Activated T-cell treated with anti-CD3 and anti-CD28 coated beads, Interleukin-2, amount 50 U/mL, for 4 hours (primary cell): ENCODE measurements at regions not wholly inside any gene's neighbourhood (a gene's known extent, or its start where the extent isn't known, plus 50 kb on each side); places are given as distances from the start of the nearest gene placed in this dataset.
"Not testable (repeated sequence)": the region's sequence is repeated elsewhere in the genome, so short reads cannot be mapped to it uniquely, and the experiment has no call there.

Experiments used
- ATAC-seq, 2 donors: fragments of 200-7000 bp; cut with Tn5 transposase; one replicate each; pipeline ENCODE4 v1.10.0; 2021
- DNase-seq: peaks from one replicate; pipeline ENCODE4 v3.0.0-alpha.2; 2020
- H3K27me3 Mint-ChIP-seq: one replicate; pipeline ENCODE4 v1.8.0; 2021; ENCODE audit warnings: low read depth, mixed read lengths
- H3K36me3 Mint-ChIP-seq: one replicate; pipeline ENCODE4 v1.8.0; 2022; ENCODE audit warnings: mixed read lengths; ENCODE audit not compliant: insufficient read depth
- H3K4me1 Mint-ChIP-seq: one replicate; pipeline ENCODE4 v1.8.0; 2021; ENCODE audit warnings: low read depth, mixed read lengths
- H3K4me3 Mint-ChIP-seq: one replicate; pipeline ENCODE4 v1.8.0; 2021; ENCODE audit warnings: mild to moderate bottlenecking, moderate library complexity, mixed read lengths
- H3K9me3 Mint-ChIP-seq: one replicate; pipeline ENCODE4 v1.8.0; 2021; ENCODE audit warnings: mixed read lengths

DNA sequence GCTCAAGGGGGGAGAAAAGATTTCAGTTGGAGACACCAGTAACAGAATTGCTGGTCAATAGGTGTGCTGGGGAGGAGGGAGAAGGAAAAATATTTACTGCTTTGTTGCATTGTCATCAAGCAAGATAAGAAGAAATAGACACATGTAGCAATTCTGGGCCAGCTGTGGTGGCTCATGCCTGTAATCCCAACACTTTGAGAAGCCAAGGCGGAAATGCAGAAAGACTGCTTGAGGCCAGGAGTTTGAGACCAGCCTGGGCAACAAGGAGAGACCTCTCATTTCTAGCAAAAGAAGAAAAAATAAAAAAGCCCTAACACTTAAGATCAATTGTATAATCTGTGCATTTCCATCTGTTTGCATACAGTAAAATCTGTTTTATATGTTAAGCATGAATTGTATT is 126.6 kb downstream of the ZFP64 start:
- Mint-ChIP-seq H3K4me1 (no peaks in the 10 kb centered on the region), H3K4me3 (no peak overlapping the region), H3K9me3 (peaks cover 5% of the 10 kb centered on the region), H3K36me3 (no peaks in the 10 kb centered on the region), H3K27me3 (no peaks in the 10 kb centered on the region)
- no peak for DNase-seq
- no peak for ATAC-seq

DNA sequence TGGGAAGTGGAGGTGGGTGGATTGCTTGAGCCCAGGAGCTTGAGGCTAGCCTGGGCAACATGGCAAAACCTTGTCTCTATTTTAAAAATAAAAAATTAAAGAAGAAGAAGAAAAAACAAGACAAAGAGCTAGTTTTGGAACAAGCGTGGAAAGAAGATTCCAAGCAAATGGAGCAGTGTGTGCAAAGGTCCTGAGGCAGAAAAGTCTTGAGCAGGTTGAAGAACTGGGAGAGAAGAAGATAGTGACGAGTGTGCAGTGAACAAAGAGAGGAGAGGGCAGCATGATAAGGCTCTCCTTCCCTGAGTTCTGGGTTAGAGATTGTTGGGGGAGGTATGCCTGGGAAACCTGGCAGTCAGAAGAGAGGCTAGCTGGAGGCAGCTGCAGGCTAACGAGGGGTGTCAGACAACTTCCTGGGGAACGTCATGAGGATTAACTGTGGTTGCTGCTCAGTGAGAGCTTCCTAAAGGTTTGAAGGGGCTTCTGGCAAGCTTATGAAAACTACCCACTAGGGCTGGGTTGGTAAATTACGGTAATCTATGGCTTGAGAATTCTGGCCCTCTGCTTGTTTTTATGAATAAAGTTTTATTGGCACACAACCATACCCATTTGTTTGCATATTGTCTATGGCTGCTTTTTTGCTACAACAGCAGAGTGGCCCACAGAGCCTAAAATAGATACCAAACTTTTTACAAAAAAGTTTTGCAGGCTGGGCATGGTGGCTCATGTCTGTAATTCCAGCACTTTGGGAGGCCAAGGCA is 128.9 kb downstream of the ZFP64 start:
- H3K4me3 Mint-ChIP-seq = no peak overlapping the region
- no peak for ATAC-seq
- no peaks in the 10 kb centered on the region for H3K27me3 Mint-ChIP-seq
- H3K36me3 Mint-ChIP-seq = no peaks in the 10 kb centered on the region
- no peak for DNase-seq
- peaks cover 5% of the 10 kb centered on the region for H3K9me3 Mint-ChIP-seq
- H3K4me1 Mint-ChIP-seq = no peaks in the 10 kb centered on the region

DNA sequence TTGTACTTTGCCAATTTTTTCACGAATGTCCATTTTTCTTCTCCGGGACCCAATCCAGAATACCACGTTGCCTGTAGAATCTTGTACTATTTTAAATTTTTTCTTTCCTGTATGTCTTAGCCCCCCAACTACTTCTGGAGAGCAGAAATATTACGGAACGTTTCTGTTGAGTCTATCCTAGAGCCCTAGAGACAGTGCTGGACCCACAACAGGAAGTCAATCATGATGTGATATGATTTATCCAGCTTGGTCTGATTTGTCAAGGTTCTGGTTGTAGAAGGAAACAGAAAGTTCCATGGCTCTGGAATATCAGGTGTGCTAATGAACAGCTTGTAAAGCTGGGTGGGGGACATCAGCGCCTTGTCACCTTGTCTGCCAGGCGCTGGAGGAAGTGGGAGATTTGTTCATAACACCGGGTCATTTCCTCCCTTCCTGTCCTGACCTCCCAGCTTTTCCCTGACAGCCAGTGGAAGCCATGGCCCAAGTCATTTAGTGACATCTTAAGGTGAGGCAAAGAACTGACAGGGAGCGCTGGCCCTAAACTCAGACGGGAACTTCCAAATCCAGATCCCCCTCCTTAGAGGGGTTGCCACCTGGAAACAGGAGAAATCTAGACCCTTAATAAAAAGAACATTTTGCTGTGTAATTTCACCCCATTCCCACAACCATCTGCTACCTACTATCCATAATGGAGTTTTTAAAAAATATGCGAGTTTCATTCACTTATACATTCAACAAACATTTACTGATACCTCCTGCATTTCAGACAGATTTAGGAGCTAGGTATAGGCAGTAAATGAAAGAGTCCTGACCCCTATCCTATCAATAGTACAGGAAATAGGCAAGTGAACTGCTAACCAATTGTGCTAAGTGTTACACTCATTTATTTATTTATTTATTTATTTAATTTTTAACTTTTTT is 130.5 kb downstream of the ZFP64 start:
- DNase-seq (no peak), ATAC-seq (no peak)
- no peaks in the 10 kb centered on the region for H3K4me1 Mint-ChIP-seq
- no peaks in the 10 kb centered on the region for H3K27me3 Mint-ChIP-seq
- H3K36me3 Mint-ChIP-seq = peaks cover 7% of the 10 kb centered on the region
- H3K9me3 Mint-ChIP-seq = peaks cover 13% of the 10 kb centered on the region
- no peak overlapping the region for H3K4me3 Mint-ChIP-seq

DNA sequence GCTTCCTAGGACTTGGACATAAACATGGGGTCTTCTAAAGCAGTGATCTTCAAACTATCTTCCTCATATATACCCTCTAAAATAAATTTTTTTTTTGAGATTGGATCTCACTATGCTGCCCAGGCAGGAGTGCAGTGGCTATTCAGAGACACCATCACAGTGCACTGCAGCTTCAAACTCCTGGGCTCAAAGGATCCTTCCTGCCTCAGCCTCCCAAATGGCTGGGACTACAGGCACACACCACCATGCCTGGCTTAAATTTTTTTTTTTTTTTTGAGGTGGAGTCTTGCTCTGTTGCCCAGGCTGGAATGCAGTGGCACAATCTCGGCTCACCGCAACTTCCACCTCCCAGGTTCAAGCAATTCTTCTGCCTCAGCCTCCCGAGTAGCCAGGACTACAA is 134.4 kb downstream of the ZFP64 start:
- not testable (repeated sequence) for H3K9me3 Mint-ChIP-seq, H3K4me1 Mint-ChIP-seq, ATAC-seq, H3K4me3 Mint-ChIP-seq, H3K27me3 Mint-ChIP-seq, H3K36me3 Mint-ChIP-seq, DNase-seq

DNA sequence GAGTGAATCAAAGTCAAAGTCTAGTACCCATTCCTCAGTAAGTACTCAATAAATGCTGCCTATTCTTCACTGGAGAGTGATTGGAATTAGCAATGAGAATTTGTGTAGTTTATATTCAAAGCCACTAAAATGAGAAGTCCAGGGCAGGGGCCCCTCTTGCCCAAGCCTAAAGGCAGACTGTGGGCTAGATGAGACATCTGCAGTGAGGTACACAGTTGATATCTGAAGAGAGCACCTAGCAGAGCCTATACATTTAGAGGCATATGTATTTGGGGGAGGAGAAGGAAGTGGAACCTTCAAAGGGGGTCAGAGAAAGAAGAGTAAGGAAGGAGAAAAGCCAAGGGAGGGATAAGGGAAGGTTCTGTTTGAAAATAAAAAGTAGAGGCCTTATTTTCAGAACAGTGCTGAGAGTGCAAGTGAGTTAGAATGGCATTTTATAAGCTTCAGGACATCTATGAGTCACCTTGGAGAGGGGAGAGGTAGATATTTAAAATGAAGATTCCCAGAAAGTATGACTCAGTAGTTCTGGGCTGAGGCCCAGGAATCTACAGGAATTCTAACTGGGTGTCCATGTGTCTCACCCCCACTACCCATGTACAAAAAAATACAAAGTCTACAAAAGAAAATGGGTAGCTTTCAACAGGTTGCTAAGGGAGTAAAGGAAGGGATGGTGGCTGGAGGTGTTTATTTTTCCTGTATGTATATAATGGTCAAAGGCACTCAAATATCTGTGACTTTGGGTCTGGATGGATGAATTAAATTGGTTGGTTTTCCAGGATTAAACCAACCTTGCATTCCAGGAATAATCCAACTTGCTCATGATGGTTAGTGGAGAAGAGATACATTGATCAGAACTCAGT is 135.1 kb downstream of the ZFP64 start:
- no peak overlapping the region for H3K4me3 Mint-ChIP-seq
- ATAC-seq (no peak), DNase-seq (no peak)
- H3K36me3 Mint-ChIP-seq = peaks cover 8% of the 10 kb centered on the region
- no peaks in the 10 kb centered on the region for H3K27me3 Mint-ChIP-seq
- H3K9me3 Mint-ChIP-seq = peaks cover 10% of the 10 kb centered on the region
- no peaks in the 10 kb centered on the region for H3K4me1 Mint-ChIP-seq

DNA sequence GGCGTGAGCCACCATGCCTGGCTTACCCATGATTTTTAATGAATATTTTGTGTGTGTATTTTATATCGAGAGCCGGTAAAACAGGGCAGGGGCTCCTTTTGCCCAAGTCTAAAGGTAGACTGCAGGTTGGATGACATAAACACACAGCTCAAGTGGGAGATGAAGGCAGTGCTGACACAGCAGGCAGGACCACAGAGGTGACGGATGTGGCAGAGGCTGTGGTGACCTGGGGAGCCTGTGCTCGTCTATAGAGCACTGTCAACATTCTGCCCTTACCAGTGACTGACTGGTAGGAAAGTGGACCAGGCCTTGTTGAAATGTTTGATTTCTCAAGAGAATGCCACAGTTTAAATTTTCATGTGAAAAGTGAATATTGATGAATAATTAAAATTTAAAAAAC is 137.5 kb downstream of the ZFP64 start:
- Mint-ChIP-seq H3K4me3 (no peak overlapping the region), H3K27me3 (no peaks in the 10 kb centered on the region), H3K36me3 (peaks cover 8% of the 10 kb centered on the region), H3K4me1 (no peaks in the 10 kb centered on the region), H3K9me3 (peaks cover 10% of the 10 kb centered on the region)
- DNase-seq = no peak
- ATAC-seq = no peak

DNA sequence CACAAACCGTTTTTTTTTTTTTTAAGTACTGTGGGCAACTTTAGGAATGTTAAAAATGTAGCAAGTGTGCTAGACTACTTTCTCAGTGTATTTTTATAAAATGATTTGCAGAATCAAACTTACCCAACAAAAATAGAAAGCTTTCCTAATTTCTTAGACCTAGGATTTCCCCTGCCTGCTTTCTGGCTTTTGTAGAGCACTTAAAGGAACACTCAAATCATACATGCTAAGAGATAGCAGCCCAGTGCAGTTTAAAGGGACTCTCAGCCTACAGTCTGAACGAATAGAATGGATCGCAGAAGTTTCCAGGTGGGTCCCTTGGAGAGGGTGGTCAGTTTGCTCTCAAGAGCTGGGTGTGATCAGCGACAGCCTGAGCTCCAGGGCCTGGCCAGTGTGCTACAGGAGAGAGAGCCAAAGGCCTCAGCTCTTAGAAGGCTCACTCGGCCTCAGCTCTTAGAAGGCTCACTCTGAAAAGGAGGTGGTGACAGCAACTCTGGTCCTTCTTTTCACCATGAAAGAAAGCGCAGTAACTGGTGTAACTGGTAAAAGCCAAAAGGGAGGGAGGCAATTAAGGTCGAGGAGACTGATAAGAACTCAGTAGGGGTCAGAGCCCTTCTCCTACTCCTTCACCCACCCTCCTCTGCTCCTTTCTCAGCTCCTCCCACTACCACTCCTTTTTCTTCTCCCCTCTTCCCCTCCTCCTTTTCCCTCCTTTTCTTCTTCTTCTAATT is 142.4 kb downstream of the ZFP64 start:
- Mint-ChIP-seq H3K4me3 (no peak overlapping the region), H3K4me1 (peaks cover 20% of the 10 kb centered on the region), H3K36me3 (no peaks in the 10 kb centered on the region), H3K27me3 (no peaks in the 10 kb centered on the region), H3K9me3 (no peaks in the 10 kb centered on the region)
- no peak for ATAC-seq
- no peak for DNase-seq

DNA sequence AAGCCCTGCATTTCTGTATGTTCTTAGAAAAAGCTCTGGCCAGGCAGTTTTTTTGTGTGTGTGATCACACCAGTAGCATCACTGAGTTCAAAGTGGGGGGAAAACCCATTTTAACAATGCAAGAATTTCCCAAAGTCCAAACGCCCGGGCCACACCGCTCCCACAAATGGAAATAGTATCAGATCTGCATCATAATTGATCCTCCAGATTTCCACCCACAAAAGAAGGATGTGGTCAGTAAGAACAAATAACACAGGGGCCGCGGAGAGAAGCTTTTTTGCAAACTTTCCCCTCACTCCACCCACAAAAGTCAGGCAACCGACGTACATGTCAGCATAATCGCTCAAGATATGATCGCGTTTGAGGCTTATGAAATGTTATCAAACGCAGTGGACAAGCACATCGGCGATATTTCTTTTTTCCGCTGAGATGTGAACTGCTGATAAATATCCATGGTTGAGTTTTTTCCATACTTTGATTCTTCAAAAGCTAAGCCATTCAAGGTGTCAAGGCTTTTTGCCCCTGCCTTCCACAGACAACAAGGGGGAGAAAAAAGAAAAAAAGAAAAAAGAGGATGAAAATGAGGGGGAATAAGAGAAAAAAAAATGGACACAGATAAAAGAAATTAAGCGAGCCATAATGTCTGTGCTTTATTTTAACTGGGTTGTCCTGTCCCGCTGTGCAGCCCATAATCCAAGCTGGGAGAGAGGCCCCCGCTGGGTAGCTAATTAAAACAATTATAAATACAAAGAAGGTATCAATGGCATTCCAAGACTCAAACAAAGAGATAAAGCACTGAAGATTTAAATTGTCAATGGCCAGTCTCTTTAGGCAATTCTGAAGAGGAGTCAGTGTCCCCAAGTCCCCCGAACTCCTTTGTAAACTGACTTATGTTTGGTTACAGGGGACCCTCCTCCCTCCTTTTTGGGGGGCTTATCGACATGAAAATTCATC is 143.5 kb downstream of the ZFP64 start:
- H3K9me3 Mint-ChIP-seq = no peaks in the 10 kb centered on the region
- peaks cover 20% of the 10 kb centered on the region for H3K4me1 Mint-ChIP-seq
- DNase-seq (no peak), ATAC-seq (peak; percentile 53 to 65)
- H3K4me3 Mint-ChIP-seq = peak overlapping the region; percentile 47
- H3K27me3 Mint-ChIP-seq = no peaks in the 10 kb centered on the region
- H3K36me3 Mint-ChIP-seq = no peaks in the 10 kb centered on the region

DNA sequence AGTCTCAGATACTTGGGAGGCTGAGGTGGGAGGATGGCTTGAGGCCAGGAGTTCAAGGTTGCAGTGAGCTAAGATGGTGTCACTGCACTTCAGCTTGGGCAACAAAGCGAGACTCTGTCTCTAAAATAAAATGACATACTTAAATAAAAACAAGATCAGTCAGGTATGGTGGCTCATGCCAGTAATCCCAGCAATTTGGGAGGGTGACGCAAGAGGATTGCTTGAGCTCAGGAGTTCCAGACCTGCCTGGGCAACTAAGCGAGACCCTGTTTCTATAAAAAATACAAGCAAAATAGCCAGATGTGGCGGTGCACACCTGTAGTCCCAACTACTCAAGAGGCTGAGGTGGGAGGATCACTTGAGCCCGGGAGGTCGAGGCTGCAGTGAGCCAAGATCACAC is 149.6 kb downstream of the ZFP64 start:
- H3K4me3 Mint-ChIP-seq = no peak overlapping the region

DNA sequence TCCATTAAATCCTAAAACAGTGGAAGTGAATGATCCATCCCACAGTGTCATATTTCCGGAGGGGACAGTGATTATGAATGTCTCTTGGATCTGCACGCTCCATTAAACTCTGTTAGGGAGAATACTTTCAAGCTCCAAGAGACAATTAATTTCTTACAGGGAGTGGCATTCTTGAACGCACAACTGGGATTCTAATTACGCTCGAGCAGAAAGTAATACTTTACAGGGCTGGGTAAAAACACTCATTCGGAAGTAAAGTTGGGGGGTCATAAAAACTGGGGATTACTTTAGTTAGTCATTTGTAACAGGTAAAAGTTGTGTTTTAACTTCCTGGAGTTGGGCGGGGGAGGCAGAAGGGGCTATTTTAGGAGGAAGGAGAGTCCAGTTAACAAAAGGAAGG is 151.8 kb downstream of the ZFP64 start:
- no peaks in the 10 kb centered on the region for H3K36me3 Mint-ChIP-seq
- no peak overlapping the region for H3K4me3 Mint-ChIP-seq
- H3K4me1 Mint-ChIP-seq = no peaks in the 10 kb centered on the region
- ATAC-seq (no peak), DNase-seq (no peak)
- no peaks in the 10 kb centered on the region for H3K9me3 Mint-ChIP-seq
- H3K27me3 Mint-ChIP-seq = no peaks in the 10 kb centered on the region

More for the DNA sequence above, 149.6 kb downstream of the ZFP64 start:
- H3K36me3 Mint-ChIP-seq = no peaks in the 10 kb centered on the region
- H3K27me3 Mint-ChIP-seq = no peaks in the 10 kb centered on the region
- peaks cover 2% of the 10 kb centered on the region for H3K4me1 Mint-ChIP-seq
- ATAC-seq = no peak
- no peaks in the 10 kb centered on the region for H3K9me3 Mint-ChIP-seq
- no peak for DNase-seq

DNA sequence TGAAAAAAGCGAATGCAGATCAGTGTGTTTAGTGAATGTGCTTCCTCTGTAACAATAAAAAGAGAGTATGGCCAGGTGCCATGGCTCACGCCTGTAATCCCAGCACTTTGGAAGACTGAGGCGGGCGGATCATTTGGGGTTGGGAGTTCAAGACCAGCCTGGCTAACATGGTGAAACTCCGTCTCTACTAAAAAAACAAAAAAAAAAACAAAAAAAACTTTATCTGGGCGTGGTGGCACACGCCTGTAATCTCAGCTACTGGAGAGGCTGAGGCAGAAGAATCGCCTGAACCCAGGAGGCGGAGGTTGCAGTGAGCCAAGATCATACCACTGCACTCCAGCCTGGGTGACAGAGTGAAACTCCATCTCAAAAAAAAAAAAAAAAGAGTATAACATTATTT is 152.9 kb downstream of the ZFP64 start:
- not testable (repeated sequence) for DNase-seq, H3K4me3 Mint-ChIP-seq, H3K27me3 Mint-ChIP-seq, H3K4me1 Mint-ChIP-seq, H3K36me3 Mint-ChIP-seq, H3K9me3 Mint-ChIP-seq, ATAC-seq

DNA sequence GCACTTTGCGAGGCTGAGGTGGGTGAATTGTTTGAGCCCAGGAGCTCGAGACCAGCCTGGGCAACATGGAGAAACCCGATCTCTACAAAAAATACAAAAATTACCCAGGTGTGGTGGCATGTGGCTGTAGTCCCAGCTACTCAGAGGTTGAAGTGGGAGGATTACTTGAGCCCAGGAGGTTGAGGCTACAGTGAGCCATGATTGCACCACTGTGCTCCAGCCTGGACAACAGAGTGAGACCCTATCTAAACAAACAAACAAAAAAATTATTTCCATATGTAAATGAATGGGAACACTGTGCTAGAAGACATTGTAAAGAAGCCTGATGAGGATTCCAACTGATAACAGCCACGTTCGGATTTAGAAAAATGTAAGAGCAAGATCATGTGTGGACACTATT is 154.2 kb downstream of the ZFP64 start:
- H3K27me3 Mint-ChIP-seq = no peaks in the 10 kb centered on the region

DNA sequence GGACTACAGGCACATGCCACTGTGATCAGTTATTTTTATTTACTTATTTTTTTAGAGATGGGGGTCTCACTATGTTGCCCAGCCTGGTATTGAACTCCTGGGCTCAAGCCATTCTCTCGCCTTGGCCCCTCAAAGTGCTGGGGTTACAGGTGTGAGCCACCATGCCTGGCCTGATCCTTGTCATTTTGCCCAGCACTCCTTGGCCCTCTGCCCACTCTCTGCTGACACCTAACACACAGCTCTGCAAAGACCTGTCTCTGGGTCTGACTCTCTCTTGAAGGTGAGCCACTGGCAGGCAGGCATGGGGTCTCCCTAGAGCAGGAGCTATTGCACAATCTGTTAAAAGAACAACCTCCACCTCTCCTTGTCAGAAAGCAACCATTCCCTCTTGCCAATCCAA is 155.6 kb downstream of the ZFP64 start:
- no peaks in the 10 kb centered on the region for H3K36me3 Mint-ChIP-seq
- H3K4me1 Mint-ChIP-seq = peaks cover 10% of the 10 kb centered on the region
- ATAC-seq = no peak
- H3K4me3 Mint-ChIP-seq = no peak overlapping the region
- no peaks in the 10 kb centered on the region for H3K27me3 Mint-ChIP-seq
- H3K9me3 Mint-ChIP-seq = no peaks in the 10 kb centered on the region
- DNase-seq = no peak

More for the DNA sequence above, 154.2 kb downstream of the ZFP64 start:
- DNase-seq (no peak), ATAC-seq (no peak)
- Mint-ChIP-seq H3K4me1 (no peaks in the 10 kb centered on the region), H3K9me3 (no peaks in the 10 kb centered on the region), H3K4me3 (no peak overlapping the region), H3K36me3 (no peaks in the 10 kb centered on the region)
